IPS-20b (cell line): ENCODE measurements at regions not wholly inside any gene's neighbourhood (a gene's known extent, or its start where the extent isn't known, plus 50 kb on each side); places are given as distances from the start of the nearest gene placed in this dataset.
"Not testable (repeated sequence)": the region's sequence is repeated elsewhere in the genome, so short reads cannot be mapped to it uniquely, and the experiment has no call there.

Experiments
- H3K27ac ChIP-seq: one replicate; pipeline ENCODE4 v1.5.1; 2013; ENCODE audit warnings: low read length
- H3K27me3 ChIP-seq: 2 replicates; pipeline ENCODE4 v1.6.1; 2013; ENCODE audit warnings: mild to moderate bottlenecking, low read length, inconsistent platforms; ENCODE audit not compliant: insufficient read depth
- H3K36me3 ChIP-seq: 2 replicates; pipeline ENCODE4 v1.6.1; 2013; ENCODE audit warnings: low read depth, mild to moderate bottlenecking, inconsistent platforms, low read length, moderate library complexity; ENCODE audit not compliant: insufficient read depth
- H3K4me1 ChIP-seq: 2 replicates; pipeline ENCODE4 v1.6.1; 2013; ENCODE audit warnings: mild to moderate bottlenecking, control low read depth, inconsistent platforms, low read length, moderate library complexity; ENCODE audit not compliant: insufficient read depth
- H3K4me3 ChIP-seq: 2 replicates; pipeline ENCODE4 v1.5.1; 2013; ENCODE audit warnings: mild to moderate bottlenecking, low read length, inconsistent platforms
- H3K9ac ChIP-seq: 2 replicates; pipeline ENCODE4 v1.6.1; 2013; ENCODE audit warnings: low read depth, mild to moderate bottlenecking, inconsistent platforms, low read length, moderate library complexity
- H3K9me3 ChIP-seq: 2 replicates; pipeline ENCODE4 v1.6.1; 2013; ENCODE audit warnings: mild to moderate bottlenecking, low read depth, low read length, inconsistent platforms; ENCODE audit not compliant: insufficient read depth

GRCh38 chr4:64640402-64640801 is 231.2 kb upstream of the TECRL start:
- H3K9me3 ChIP-seq: not testable (repeated sequence)

GRCh38 chr4:64625438-64625837 is 216.2 kb upstream of the TECRL start:
- Histone ChIP-seq H3K27ac (no peak overlapping the region), H3K36me3 (no peaks in the 10 kb centered on the region; the same call in 1 of the 2 replicates), H3K27me3 (no peaks in the 10 kb centered on the region), H3K9ac (no peak overlapping the region), H3K4me1 (peaks cover 5% of the 10 kb centered on the region; the same call in 1 of the 2 replicates), H3K4me3 (no peak overlapping the region), H3K9me3 (peaks cover 7% of the 10 kb centered on the region; the same call in 1 of the 2 replicates)

More at GRCh38 chr4:64640402-64640801, 231.2 kb upstream of the TECRL start:
- not testable (repeated sequence) for H3K27me3 ChIP-seq, H3K4me3 ChIP-seq, H3K9ac ChIP-seq, H3K27ac ChIP-seq, H3K36me3 ChIP-seq, H3K4me1 ChIP-seq

GRCh38 chr4:64617800-64618199 is 208.6 kb upstream of the TECRL start:
- no peak overlapping the region for H3K9ac ChIP-seq
- no peak overlapping the region for H3K4me3 ChIP-seq
- H3K4me1 ChIP-seq: no peaks in the 10 kb centered on the region
- H3K36me3 ChIP-seq: no peaks in the 10 kb centered on the region
- no peaks in the 10 kb centered on the region for H3K27me3 ChIP-seq
- H3K27ac ChIP-seq: no peak overlapping the region
- H3K9me3 ChIP-seq: no peaks in the 10 kb centered on the region; the same call in 1 of the 2 replicates

GRCh38 chr4:64614276-64614675 is 205.0 kb upstream of the TECRL start:
- H3K27ac ChIP-seq: no peak overlapping the region
- no peak overlapping the region for H3K9ac ChIP-seq
- no peaks in the 10 kb centered on the region for H3K4me1 ChIP-seq
- H3K27me3 ChIP-seq: no peaks in the 10 kb centered on the region
- H3K4me3 ChIP-seq: no peak overlapping the region
- H3K9me3 ChIP-seq: no peaks in the 10 kb centered on the region
- no peaks in the 10 kb centered on the region for H3K36me3 ChIP-seq

GRCh38 chr4:64613046-64613445 is 203.8 kb upstream of the TECRL start:
- Histone ChIP-seq H3K4me3 (no peak overlapping the region), H3K27me3 (no peaks in the 10 kb centered on the region), H3K9ac (no peak overlapping the region), H3K9me3 (no peaks in the 10 kb centered on the region), H3K4me1 (no peaks in the 10 kb centered on the region), H3K36me3 (no peaks in the 10 kb centered on the region), H3K27ac (no peak overlapping the region)

GRCh38 chr4:64598066-64598465 is 188.8 kb upstream of the TECRL start:
- H3K27ac ChIP-seq: no peak overlapping the region
- no peaks in the 10 kb centered on the region for H3K9me3 ChIP-seq
- H3K36me3 ChIP-seq: no peaks in the 10 kb centered on the region
- no peaks in the 10 kb centered on the region for H3K27me3 ChIP-seq
- H3K4me1 ChIP-seq: peaks cover 4% of the 10 kb centered on the region; the same call in 1 of the 2 replicates
- H3K9ac ChIP-seq: no peak overlapping the region
- H3K4me3 ChIP-seq: no peak overlapping the region

- Histone ChIP-seq H3K9me3 (no peaks in the 10 kb centered on the region), H3K36me3 (no peaks in the 10 kb centered on the region), H3K4me1 (peaks cover 4% of the 10 kb centered on the region; the same call in 1 of the 2 replicates), H3K27ac (no peak overlapping the region), H3K4me3 (no peak overlapping the region), H3K9ac (no peak overlapping the region), H3K27me3 (no peaks in the 10 kb centered on the region)
Observed at GRCh38 chr4:64594723-64595122, 185.5 kb upstream of the TECRL start.

- H3K4me1 ChIP-seq: peaks cover 3% of the 10 kb centered on the region; the same call in 1 of the 2 replicates
- H3K36me3 ChIP-seq: no peaks in the 10 kb centered on the region
- no peak overlapping the region for H3K9ac ChIP-seq
- no peaks in the 10 kb centered on the region for H3K9me3 ChIP-seq
- H3K4me3 ChIP-seq: no peak overlapping the region
- H3K27ac ChIP-seq: no peak overlapping the region
- no peaks in the 10 kb centered on the region for H3K27me3 ChIP-seq
Observed at GRCh38 chr4:64588507-64588906, 179.3 kb upstream of the TECRL start.

- Histone ChIP-seq H3K4me1 (peaks cover 7% of the 10 kb centered on the region; the same call in 1 of the 2 replicates), H3K27me3 (no peaks in the 10 kb centered on the region), H3K9ac (no peak overlapping the region), H3K9me3 (no peaks in the 10 kb centered on the region), H3K36me3 (no peaks in the 10 kb centered on the region), H3K27ac (no peak overlapping the region), H3K4me3 (no peak overlapping the region)
Observed at GRCh38 chr4:64584981-64585557, 175.8 kb upstream of the TECRL start.

- H3K4me3 ChIP-seq: no peak overlapping the region
- H3K36me3 ChIP-seq: no peaks in the 10 kb centered on the region
- no peaks in the 10 kb centered on the region for H3K27me3 ChIP-seq
- H3K4me1 ChIP-seq: peaks cover 7% of the 10 kb centered on the region; the same call in 1 of the 2 replicates
- H3K27ac ChIP-seq: no peak overlapping the region
- peaks cover 3% of the 10 kb centered on the region for H3K9me3 ChIP-seq
- no peak overlapping the region for H3K9ac ChIP-seq
Observed at GRCh38 chr4:64584125-64584524, 174.9 kb upstream of the TECRL start.

- Histone ChIP-seq H3K4me3 (no peak overlapping the region), H3K4me1 (peaks cover 7% of the 10 kb centered on the region; the same call in 1 of the 2 replicates), H3K27ac (no peak overlapping the region), H3K36me3 (no peaks in the 10 kb centered on the region), H3K9me3 (peaks cover 4% of the 10 kb centered on the region), H3K27me3 (no peaks in the 10 kb centered on the region), H3K9ac (no peak overlapping the region)
Observed at GRCh38 chr4:64582492-64582891, 173.2 kb upstream of the TECRL start.

- Histone ChIP-seq H3K36me3 (no peaks in the 10 kb centered on the region), H3K9ac (no peak overlapping the region), H3K4me1 (peaks cover 4% of the 10 kb centered on the region; the same call in 1 of the 2 replicates), H3K27ac (no peak overlapping the region), H3K9me3 (peaks cover 4% of the 10 kb centered on the region), H3K27me3 (no peaks in the 10 kb centered on the region), H3K4me3 (no peak overlapping the region)
Observed at GRCh38 chr4:64581422-64581821, 172.2 kb upstream of the TECRL start.
